Sciatic nerve (tissue), 2 donors: ENCODE measurements at regions not wholly inside any gene's neighbourhood (a gene's known extent, or its start where the extent isn't known, plus 50 kb on each side); places are given as distances from the start of the nearest gene placed in this dataset.
A peak's percentile ranks its signal among the peaks of the same experiment; 100 is the strongest.
"Not testable (repeated sequence)": the region's sequence is repeated elsewhere in the genome, so short reads cannot be mapped to it uniquely, and the experiment has no call there.

Experiments used
- ATAC-seq: fragments of 200-7000 bp; cut with Tn5 transposase; one replicate; pipeline ENCODE4 v1.9.1; 2020; ENCODE audit warnings: mild to moderate bottlenecking, moderate library complexity
- DNase-seq: peaks from one replicate; pipeline ENCODE4 v3.0.0-alpha.2; 2020; ENCODE audit warnings: low spot score
- intact Hi-C: fragments of 100-400 bp; cut with DNase I; formaldehyde crosslinking; loops from one replicate; pipeline ENCODE4 v1.14.2; 2022
- donor health status: DM: no; HTN: no; CAD: no.
- donor health status: DM: no; HTN: no; CAD: no.

DNA sequence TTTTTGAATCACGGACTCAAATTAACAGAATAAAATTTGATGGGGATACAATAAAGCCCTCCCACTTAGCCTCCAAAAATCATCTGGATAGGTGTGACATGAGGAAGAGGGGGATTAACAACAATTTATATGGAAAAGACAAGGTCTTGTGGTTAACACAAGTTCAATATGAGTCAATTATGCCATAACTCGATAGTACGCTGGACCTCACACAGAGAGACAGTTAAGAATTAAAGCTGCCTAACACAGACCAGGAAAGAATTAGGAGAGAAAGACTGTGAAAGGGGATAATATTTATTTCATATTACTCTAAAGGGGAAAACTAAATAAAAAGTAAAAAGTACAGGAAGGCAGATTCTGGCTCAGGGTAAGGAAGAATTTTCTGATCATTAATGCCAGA is 243.7 kb upstream of the LYPLAL1 start:
- intact Hi-C loops = no loop called here
- DNase-seq (no peak), ATAC-seq (peak; percentile 60)

DNA sequence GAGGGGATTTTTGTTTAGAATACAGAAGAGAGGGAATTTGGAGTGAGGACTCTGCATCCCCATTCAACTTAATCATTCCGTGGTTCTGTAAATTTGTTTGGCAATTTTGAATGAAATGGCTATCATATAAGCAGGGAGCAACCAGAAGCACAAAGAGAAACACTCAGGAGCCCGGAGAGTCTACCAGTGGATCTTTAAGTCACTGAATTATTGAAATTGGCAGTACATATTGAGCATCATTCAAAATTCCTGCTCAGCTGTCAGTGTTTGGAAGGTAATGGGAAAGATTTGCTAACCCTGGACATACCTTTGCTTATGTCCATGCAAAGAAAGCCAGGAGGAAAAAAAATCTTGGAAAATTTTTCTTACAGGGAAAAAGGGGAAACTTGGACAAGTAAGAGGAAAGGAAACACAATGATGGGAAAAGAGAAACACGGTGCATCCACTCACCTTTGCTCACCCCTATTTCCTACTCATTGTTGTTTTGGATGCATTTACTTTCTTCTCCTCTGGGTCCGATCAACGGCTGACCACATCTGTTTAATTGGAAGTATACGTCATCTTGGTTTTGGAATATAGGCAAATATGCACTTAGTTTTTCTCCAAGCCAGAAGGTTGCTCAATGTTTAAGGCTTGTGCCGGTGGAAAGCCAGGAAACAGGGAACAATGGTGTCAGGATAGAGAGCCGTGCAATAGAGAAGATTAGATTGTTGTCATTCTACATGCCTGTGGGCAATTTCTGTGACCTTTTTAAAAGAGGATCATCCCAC is 243.0 kb upstream of the LYPLAL1 start:
- ATAC-seq (peak; percentile 96), DNase-seq (no peak)
- intact Hi-C loops = no loop called here

DNA sequence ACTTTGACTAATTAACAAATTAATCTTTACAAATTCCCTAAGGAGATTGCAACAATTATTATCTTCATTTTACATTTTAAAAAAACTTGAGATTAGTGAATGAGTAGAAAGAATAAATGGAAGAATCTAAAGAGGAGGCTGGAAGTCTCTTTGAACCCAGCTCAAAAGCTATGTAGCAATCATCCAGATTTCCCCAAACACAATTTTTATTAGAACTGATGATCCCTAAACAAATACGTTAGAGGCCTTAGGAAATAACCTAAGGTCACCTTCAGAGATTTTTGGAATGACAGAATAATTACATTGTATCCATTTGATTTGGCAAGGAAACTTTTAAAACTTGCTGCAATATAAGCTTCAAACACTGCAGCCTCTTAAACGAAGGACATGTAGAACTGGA is 242.4 kb upstream of the LYPLAL1 start:
- no peak for DNase-seq
- ATAC-seq = peak; percentile 27
- intact Hi-C loops = no loop called here

DNA sequence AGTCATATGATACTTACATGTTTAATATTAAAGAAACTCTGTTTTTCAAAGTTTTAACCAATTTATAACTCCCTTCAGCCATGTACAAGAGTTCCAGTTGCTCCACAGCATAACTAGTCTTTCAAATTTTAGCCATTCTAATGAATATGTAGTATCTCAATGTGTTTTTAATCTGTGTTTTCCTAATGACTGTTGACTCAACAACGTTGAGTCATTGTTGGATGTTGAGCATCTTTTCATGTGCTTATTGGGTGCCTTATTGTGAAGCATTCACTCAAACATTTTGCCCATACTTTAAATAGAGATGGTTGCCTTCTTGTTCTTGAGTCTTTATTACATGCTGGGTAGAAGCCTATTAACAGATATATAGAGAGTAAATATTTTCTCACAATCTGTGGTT is 240.2 kb upstream of the LYPLAL1 start:
- intact Hi-C loops = no loop called here
- ATAC-seq (no peak), DNase-seq (no peak)

DNA sequence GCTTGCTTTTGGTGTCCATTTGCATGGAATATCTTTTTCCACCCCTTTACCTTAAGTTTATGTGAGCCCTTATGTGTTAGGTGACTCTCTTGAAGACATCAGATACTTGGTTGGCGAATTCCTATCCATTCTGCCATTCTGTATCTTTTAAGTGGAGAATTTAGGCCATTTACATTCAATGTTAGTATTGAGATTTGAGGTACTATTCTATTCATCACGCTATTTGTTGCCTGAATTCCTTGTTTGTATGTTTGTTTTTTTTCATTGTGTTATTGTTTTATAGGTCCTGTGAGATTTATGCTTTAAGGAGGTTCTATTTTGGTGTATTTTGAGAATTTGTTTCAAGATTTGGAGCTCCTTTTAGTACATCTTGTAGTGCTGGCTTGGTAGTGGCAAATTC is 238.3 kb upstream of the LYPLAL1 start:
- DNase-seq, ATAC-seq, intact Hi-C loops: not testable (repeated sequence)

DNA sequence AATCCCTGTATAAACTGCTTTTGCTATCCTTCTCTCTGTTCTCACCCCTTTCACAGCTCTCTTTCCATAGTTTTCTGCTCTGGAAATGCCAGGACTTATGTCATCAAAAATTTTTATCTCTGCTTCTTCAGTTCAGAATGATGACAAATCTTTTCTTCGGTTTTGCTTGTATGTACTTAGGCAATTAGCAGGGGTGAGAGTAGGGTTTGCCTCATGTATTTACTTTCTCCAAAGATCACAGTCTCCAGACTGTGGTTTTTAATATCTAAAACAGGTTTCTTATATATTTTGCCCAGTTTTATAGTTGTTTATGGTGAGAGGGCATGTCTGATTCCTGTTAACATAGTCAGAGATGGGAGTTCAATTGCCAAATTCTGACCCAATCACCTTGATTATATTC is 235.4 kb upstream of the LYPLAL1 start:
- DNase-seq = no peak
- no peak for ATAC-seq
- intact Hi-C loops = no loop called here

DNA sequence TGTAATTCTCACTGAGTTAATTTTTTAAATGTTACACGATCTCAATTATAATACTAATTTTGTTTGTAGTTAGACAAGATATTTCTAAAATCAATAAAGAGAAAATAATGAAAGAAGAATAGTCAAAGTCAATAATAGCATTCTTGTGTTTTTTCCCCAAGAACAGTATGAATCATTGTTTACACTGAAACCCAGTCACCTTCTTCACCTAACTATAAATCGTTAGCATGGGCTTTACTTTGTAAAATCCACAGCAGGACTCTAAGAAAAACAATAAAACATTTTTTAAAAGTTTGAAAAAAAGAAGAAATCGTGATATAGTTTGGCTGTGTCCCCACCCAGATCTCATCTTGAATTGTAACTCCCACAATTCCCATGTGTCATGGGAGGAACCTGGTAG is 234.6 kb upstream of the LYPLAL1 start:
- intact Hi-C loops = no loop called here
- no peak for DNase-seq
- ATAC-seq = no peak

DNA sequence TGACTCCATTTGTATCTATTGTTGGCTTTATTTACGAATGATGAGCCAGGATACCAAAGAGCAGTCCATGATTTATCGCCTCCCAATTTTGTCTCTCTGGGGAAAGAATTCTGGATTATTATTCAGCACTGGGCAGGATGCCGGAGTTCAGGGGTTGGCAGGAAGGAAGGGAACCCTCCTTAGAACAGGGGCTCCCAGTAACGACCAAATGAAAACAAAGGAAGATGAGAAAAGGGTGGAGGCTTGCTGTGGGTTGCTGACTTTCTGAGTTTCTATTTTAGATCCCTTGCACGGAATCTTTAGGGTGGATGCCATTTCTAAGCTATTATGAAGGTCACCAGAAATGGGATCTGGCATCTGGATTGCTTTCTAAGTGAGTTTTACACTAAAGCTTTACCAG is 231.2 kb upstream of the LYPLAL1 start:
- intact Hi-C loops = no loop called here
- DNase-seq (peak; percentile 69), ATAC-seq (peak; percentile 77)

DNA sequence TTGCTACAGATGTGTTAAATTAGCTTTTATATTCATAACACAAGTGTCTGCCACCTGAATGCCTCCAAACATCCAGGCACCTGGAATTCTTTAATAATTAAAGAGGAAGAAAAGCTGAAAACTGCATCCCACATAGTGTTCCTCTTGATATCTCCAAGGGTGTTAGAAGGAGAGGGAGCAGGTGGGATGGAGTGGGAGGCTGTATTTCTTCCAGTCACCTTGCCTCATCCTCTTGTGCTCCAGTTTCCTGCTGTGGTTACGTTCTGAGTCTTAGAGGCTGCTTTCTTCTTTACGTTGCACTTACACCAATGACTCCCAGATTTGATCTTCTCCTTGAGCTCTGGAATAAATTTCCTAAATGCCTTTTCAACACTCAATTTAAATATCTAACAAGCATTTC is 230.3 kb upstream of the LYPLAL1 start:
- DNase-seq = no peak
- no peak for ATAC-seq
- intact Hi-C loops = no loop called here

DNA sequence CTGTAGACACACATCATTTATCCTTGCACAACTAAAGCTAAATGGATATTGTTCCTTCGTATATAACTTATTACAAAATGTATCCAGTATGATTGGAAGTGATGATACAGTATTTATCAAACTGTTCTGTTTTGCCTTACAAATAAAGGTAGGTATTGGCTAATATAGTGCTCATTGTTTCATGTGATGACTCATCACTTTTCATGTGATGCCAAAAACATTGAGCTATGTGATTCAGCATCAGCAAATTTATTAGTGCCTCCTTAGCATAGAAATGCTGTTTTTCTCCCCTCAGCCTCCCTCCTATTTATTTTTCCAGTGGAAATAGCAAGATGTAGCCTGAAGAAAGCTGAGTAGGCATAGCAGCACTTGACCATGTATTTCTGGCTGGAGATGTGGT is 228.6 kb upstream of the LYPLAL1 start:
- ATAC-seq (no peak), DNase-seq (no peak)
- intact Hi-C loops = no loop called here

DNA sequence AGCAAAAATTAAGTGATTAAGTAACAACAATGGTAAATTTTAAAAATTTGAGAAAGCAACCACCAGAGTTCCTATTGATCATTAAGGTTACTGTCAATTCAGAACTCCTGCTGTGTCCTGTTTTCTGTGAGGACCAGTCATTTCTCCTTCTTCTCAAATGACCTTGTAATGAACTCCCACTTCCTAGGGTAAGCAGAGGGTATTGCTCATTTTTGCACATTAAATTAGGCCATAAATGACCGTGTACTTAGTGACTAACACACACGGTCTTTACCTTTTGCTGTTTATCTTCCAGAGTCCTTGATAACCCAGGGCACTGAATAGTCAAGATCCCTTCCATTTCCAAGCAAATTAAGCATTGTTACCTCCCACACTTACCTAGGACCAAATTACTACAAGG is 227.5 kb upstream of the LYPLAL1 start:
- no peak for ATAC-seq
- no peak for DNase-seq
- intact Hi-C loops = no loop called here

DNA sequence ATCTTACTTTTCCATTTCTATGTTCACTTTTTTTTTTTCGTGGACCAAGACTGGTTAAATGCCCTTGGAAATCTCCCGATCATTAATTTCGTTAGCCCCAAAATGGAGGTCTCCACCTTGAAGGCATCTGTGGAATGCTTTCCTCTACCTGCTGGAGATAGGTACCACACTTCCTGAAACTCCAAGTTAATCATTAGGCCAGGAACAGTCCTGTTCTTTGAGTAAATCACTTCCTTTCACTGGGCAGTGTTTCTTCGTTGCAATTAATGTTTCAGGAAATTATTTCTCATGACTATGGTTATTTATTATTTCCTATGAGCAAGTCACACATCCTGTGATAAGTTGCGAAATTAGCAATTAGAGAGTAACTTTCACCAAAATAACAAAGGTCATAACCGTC is 225.2 kb upstream of the LYPLAL1 start:
- intact Hi-C loops = no loop called here
- DNase-seq (no peak), ATAC-seq (no peak)

DNA sequence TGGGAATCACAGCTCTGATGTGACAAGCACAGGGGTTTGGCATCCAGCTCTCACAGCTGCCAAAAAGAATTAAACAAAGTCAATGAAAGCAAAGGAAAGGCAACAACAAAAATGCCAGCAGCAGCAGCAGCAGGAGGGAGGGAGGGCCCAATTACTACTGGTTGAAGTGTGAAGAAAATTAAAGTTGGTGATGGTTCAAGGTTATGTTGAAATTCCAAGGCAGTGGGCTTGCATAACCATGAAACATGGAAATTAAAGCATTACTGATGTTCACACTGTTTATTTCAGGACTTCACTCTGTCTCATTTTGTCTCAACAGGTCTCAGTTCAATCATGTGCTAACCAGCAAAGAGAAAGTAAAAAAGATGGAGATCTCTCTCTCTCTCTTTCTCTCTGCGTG is 220.3 kb upstream of the LYPLAL1 start:
- intact Hi-C loops = no loop called here
- DNase-seq (no peak), ATAC-seq (peak; percentile 79)

DNA sequence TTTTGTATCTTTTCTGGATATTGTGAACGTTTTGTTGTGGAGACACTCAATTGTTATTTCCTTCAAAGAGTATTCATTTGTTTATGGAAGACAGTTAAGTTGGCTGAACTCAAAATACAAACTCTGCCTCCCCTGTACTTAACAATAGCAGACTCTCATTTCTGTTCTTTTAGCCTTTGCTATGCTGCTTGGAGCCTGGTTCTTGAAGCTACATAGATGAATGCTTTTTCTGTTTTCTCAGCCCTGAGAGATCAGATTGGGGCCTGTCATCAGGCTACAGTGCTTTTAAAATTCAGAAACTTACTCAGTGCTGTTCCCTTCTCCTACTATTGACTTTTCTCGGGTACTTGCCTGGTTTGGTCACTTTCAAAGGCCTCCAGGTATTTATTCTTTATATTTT is 215.7 kb upstream of the LYPLAL1 start:
- ATAC-seq = no peak
- DNase-seq = no peak
- intact Hi-C loops = no loop called here

DNA sequence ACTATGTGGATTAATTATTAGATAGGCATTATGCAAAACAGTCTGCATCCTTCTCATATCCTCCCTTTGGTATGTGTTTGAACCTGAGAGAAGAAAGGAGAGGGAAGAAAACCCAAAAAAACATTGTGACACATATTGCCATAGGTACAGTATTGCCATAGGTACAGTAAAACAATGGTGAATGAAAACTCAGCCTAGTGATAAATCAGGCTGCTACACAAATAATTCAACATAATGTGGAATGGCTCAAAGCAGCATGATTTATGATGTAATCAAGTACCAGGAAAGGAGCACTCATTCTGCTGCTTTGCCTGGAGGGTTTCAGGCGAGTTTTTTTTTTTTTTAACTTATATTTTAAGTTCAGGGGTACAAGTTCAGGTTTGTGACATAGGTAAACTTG is 213.9 kb upstream of the LYPLAL1 start:
- intact Hi-C loops = no loop called here
- DNase-seq = no peak
- no peak for ATAC-seq

DNA sequence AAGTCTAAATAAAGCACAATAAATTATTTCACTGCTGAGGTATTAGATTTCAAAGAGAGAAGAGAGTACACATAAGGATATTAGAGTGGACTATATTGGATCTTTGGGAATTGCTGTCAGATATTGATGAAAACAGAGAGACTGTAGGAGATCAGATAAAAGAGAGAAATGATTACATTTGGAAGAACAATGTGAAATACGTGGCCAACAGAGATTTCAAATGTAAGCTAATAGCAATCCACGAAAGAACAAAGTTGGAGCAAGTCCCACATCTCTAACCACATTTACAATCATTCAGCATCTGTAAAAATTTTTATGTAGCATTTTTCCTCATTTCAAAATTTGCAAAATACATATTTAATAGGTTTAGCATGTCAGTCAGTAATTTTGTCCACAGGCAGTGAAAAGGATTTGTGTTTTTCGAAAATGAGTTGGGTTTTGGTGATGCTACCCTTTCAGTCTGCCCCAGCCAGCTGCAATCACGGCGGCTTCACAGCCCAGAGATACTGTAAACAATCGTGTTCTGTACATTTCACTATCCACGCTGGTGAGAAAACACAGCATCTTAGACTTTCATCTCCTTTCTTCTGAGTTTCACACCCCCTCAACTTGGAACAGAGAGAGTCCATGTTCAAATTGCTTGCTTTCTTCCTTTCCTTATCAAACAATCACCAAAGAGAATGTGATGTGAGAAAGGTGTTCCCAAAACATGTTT is 209.1 kb upstream of the LYPLAL1 start:
- DNase-seq (no peak), ATAC-seq (no peak)
- intact Hi-C loops = no loop called here

DNA sequence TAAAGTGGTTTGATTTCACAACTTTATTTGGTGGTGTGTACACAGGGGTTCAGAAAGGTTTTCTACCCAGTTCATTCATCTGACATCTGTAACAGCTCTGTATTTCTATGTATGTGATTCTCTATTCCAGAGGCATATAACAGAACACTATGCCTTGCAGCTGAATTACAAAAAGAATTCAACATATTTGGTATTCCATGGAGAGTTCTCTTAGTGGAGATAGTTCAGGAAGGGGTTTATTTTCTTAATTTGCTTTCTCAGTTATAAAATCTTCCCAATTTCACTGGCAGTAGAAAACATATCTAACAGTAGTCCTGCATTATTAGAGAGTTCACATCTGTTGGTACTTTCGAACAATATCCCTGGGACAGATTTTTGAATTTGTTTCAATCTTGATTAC is 207.9 kb upstream of the LYPLAL1 start:
- intact Hi-C loops = no loop called here
- no peak for DNase-seq
- no peak for ATAC-seq

DNA sequence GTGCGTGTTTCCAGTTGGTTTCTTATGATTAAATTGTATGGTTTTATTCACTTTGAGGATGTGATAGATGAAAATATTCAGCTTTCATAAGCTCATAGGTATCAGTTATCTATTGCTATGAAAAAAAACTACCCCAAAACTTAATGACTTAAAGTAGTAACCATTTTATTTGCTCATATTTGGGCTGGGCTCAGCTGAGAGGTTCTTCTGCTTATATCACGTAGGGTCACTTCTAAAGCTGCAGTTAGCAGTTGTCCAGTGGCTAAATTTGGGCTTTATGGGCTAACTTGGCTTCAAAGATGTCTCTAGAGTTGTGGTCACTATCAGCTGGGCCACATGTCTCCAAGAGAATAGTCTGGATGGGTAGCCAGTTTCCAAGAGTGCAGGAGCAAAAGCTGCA is 206.4 kb upstream of the LYPLAL1 start:
- DNase-seq (no peak), ATAC-seq (no peak)
- intact Hi-C loops = no loop called here

DNA sequence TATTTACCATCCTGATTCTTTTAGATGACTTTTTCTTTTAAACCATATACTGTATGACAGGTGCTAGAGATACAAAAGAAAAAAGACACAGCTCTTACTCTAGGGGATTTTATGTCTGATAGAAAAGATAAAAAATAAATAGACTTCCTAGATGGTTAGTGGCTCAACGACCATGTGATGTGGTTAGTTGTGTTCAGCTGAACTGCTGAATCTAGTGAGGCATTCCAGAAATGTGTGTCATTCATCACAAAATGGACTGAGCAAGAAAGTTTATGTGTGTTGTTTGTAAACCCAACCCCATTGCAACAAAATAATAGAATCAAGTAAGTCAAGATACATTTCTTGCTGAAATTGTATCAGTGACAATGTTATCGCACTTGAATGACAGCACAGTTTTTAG is 205.8 kb upstream of the LYPLAL1 start:
- DNase-seq (no peak), ATAC-seq (no peak)
- intact Hi-C loops = no loop called here

DNA sequence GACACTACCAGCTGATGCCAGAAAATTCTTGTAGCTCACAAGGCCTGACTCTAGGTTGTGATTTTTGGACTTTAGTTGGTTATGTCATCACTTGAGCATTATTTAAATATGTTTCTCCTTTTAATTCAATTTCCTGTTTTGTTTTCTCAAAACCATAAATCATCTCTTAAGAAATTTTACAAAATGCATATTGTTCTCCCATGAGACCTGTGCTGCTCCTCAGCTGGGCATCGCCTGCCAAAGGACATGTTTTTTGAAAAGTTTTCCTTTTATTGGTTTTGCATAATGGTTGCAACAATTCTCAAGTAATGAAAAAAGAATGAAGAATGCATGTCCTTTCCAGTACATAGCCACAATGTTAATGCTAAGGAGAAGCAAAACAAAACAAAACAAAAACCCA is 204.7 kb upstream of the LYPLAL1 start:
- no peak for ATAC-seq
- no peak for DNase-seq
- intact Hi-C loops = no loop called here

DNA sequence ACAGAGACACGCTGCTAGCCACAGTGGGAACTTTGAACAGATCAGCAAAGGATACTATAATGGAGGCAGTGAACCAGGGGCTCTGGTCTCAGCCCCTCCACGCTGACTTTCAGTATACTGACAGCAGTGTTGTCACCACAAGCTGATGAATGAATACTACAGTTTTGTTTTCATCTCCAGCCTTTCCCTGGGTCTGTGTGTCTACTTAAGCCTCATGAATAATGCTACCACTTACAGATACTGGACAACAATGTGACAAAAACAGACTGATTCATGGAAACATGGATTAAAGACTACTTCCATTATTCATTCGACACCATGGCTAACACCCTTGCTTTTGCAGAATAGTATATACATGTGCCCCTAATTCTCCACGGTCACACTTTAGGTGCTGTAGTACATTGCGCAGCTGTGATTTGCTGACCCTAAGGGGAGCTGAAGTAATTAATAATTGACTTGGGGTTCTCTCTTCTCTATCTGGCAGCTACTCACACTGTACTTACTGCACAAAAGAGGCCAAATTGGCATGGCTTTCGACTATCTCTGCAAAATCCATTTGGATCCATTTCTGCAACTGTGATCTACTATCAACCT is 203.2 kb upstream of the LYPLAL1 start:
- ATAC-seq (no peak), DNase-seq (no peak)
- intact Hi-C loops = no loop called here
